Upper lobe of right lung (tissue), 1 donor: ENCODE measurements at regions not wholly inside any gene's neighbourhood (a gene's known extent, or its start where the extent isn't known, plus 50 kb on each side); places are given as distances from the start of the nearest gene placed in this dataset.

Experiments used
- ATAC-seq: fragments of 200-7000 bp; cut with Tn5 transposase; one replicate; pipeline ENCODE4 v1.9.1; 2020; ENCODE audit warnings: mild to moderate bottlenecking, moderate library complexity
- DNase-seq: peaks from one replicate; pipeline ENCODE4 v3.0.0-alpha.2; 2020
- H3K27ac ChIP-seq: fragments of 200-600 bp; one replicate; pipeline ENCODE4 v1.8.0; 2022
- H3K27me3 ChIP-seq: fragments of 200-600 bp; one replicate; pipeline ENCODE4 v1.8.0; 2022; ENCODE audit warnings: mild to moderate bottlenecking
- H3K36me3 ChIP-seq: fragments of 200-600 bp; one replicate; pipeline ENCODE4 v1.8.0; 2022
- H3K4me1 ChIP-seq: fragments of 200-600 bp; one replicate; pipeline ENCODE4 v1.8.0; 2022
- H3K4me3 ChIP-seq: fragments of 200-600 bp; one replicate; pipeline ENCODE4 v1.8.0; 2022; ENCODE audit warnings: mild to moderate bottlenecking
- H3K9me3 ChIP-seq: fragments of 200-600 bp; one replicate; pipeline ENCODE4 v1.8.0; 2022
- intact Hi-C: fragments of 100-400 bp; cut with DNase I; formaldehyde crosslinking; loops from one replicate; pipeline ENCODE4 v1.11.0; 2022
- TF ChIP-seq, protein P1 (sequence below): fragments of 200-600 bp; IDR thresholded peaks from one replicate; pipeline ENCODE4 v1.8.0; 2022; ENCODE audit warnings: antibody characterized with exemption
- donor health status: DM: no; HTN: yes; CAD: no; lungs with severe emphysema.

DNA sequence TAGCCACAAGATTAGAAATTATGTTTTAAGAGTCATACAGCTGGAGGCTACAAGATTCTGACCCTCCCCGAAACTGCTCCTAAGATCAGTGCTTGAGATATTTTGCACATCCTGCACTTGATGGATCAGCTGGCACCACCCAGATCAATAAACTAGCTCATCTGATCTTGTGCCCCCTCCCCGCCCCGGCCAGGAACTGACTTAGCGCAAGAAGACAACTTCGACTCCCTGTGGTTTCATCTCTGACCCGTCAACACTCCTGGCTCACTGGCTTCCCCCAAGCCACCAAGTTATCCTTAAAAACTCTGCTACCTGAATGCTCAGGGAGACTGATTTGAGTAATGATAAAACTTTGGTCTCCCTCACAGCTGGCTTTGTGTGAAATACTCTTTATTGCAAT lies 73.5 kb upstream of the NPSR1 start:
- ATAC-seq (no peak), DNase-seq (no peak)
- TF ChIP-seq, protein P1, sequence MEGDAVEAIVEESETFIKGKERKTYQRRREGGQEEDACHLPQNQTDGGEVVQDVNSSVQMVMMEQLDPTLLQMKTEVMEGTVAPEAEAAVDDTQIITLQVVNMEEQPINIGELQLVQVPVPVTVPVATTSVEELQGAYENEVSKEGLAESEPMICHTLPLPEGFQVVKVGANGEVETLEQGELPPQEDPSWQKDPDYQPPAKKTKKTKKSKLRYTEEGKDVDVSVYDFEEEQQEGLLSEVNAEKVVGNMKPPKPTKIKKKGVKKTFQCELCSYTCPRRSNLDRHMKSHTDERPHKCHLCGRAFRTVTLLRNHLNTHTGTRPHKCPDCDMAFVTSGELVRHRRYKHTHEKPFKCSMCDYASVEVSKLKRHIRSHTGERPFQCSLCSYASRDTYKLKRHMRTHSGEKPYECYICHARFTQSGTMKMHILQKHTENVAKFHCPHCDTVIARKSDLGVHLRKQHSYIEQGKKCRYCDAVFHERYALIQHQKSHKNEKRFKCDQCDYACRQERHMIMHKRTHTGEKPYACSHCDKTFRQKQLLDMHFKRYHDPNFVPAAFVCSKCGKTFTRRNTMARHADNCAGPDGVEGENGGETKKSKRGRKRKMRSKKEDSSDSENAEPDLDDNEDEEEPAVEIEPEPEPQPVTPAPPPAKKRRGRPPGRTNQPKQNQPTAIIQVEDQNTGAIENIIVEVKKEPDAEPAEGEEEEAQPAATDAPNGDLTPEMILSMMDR = no peak
- H3K36me3 ChIP-seq = no peaks in the 10 kb centered on the region
- H3K4me1 ChIP-seq = no peaks in the 10 kb centered on the region
- H3K9me3 ChIP-seq = no peaks in the 10 kb centered on the region
- no peak overlapping the region for H3K4me3 ChIP-seq
- H3K27ac ChIP-seq = no peak overlapping the region
- no peaks in the 10 kb centered on the region for H3K27me3 ChIP-seq
- intact Hi-C loops = no loop called here

DNA sequence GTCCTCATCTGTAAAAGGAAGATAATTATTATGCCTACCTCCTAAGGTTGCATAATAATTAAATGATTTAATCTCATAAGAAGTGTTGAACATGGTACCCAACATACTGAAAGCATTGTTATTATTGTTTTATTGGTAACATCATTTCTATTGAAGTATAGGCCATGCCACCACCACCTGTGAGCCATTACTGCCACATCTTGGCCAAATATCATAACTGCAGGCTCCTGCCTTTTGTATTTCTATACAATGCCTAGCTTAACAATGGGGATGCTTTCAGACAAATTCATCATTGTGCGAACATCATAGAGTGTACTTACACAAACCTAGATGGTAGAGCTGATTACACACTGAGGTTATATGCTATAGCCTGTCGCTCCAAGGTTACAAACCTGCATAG lies 61.1 kb upstream of the NPSR1 start:
- intact Hi-C loops = no loop called here
- TF ChIP-seq, protein P1 = peak; percentile 20

DNA sequence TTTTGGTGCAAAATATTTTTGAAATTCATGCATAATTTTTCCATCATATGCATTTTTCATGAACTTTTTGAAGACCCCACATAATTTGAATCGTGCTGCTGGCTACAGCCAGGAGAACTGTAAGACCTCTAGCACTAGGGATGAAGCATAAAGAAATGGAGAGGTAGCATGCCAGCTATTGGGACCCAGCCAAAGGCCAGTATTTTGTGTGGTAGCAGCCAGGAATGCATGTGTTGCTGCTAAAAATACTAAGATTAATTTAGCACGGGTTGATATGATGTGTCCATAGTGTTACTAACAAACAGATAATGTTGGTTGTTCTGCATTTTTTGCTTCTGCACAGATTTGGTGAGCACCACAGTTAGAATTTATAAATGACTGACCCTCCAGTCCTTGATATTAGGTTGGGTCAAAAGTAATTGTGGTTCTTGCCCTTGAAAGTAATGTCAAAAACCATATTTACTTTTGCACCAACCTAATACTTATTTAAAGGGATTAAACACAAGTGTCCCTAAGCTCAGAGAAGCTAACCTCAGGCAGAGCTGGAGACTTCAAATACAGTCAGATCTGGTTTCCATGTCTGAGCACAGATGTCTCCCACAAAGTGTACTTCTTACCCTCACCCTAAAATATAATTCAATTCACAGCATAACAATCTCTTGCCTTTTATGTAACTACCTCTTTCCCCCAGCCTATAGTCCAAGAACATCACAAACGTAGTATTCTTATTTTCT lies 54.1 kb upstream of the NPSR1 start:
- no peaks in the 10 kb centered on the region for H3K9me3 ChIP-seq
- no peaks in the 10 kb centered on the region for H3K27me3 ChIP-seq
- no peaks in the 10 kb centered on the region for H3K36me3 ChIP-seq
- intact Hi-C loops = no loop called here
- H3K4me3 ChIP-seq = no peak overlapping the region
- DNase-seq = no peak
- TF ChIP-seq, protein P1 = no peak
- ATAC-seq = no peak
- no peak overlapping the region for H3K27ac ChIP-seq
- H3K4me1 ChIP-seq = no peaks in the 10 kb centered on the region

More for the DNA sequence above, 61.1 kb upstream of the NPSR1 start:
- no peak for DNase-seq
- Histone ChIP-seq H3K36me3 (no peaks in the 10 kb centered on the region), H3K4me3 (no peak overlapping the region), H3K27me3 (no peaks in the 10 kb centered on the region), H3K4me1 (no peaks in the 10 kb centered on the region), H3K9me3 (no peaks in the 10 kb centered on the region), H3K27ac (no peak overlapping the region)
- no peak for ATAC-seq
